ENCODE measurements at regions not wholly inside any gene's neighbourhood (a gene's known extent, or its start where the extent isn't known, plus 50 kb on each side); places are given as distances from the start of the nearest gene placed in this dataset.

- Histone ChIP-seq H3K36me3 (no peaks in the 10 kb centered on the region), H3K27me3 (no peaks in the 10 kb centered on the region), H3K9me3 (peaks cover 0 to under 1% (median 0%) of the 10 kb centered on the region in 3 donors), H3K27ac (no peak overlapping the region), H3K4me1 (no peaks in the 10 kb centered on the region), H3K4me3 (no peak overlapping the region)
- DNase-seq: no peak
- no peak for TF ChIP-seq CTCF (IDR thresholded peaks at IDR 0.05)
- intact Hi-C loops (cut with DNase I; ENCODE audit: low total_unique reads): no loop called here
Measured at GRCh38 chr2:23106242-23106785, 278.7 kb upstream of the KLHL29 start.

GRCh38 chr2:23107327-23107941, 277.5 kb upstream of the KLHL29 start:
- Histone ChIP-seq H3K27me3 (no peaks in the 10 kb centered on the region), H3K27ac (no peak overlapping the region), H3K4me3 (no peak overlapping the region), H3K36me3 (no peaks in the 10 kb centered on the region), H3K9me3 (no peaks in the 10 kb centered on the region), H3K4me1 (no peaks in the 10 kb centered on the region)
- intact Hi-C loops (cut with DNase I; ENCODE audit: low total_unique reads): no loop called here
- DNase-seq: no peak
- TF ChIP-seq CTCF (IDR thresholded peaks at IDR 0.05): no peak

GRCh38 chr2:23111263-23111662, 273.7 kb upstream of the KLHL29 start:
- Histone ChIP-seq H3K4me1 (no peaks in the 10 kb centered on the region), H3K4me3 (no peak overlapping the region), H3K27me3 (no peaks in the 10 kb centered on the region), H3K9me3 (no peaks in the 10 kb centered on the region), H3K27ac (no peak overlapping the region), H3K36me3 (no peaks in the 10 kb centered on the region)
- TF ChIP-seq CTCF (IDR thresholded peaks at IDR 0.05): no peak
- DNase-seq: no peak
- intact Hi-C loops (cut with DNase I; ENCODE audit: low total_unique reads): no loop called here

- intact Hi-C loops (cut with DNase I; ENCODE audit: low total_unique reads): no loop called here
- H3K36me3 ChIP-seq: no peaks in the 10 kb centered on the region
Measured at GRCh38 chr2:23112517-23112916, 272.5 kb upstream of the KLHL29 start.

GRCh38 chr2:23114299-23114698, 270.7 kb upstream of the KLHL29 start:
- no peak for TF ChIP-seq CTCF (IDR thresholded peaks at IDR 0.05)
- Histone ChIP-seq H3K4me3 (no peak overlapping the region), H3K27ac (no peak overlapping the region), H3K4me1 (no peaks in the 10 kb centered on the region), H3K9me3 (no peaks in the 10 kb centered on the region), H3K36me3 (no peaks in the 10 kb centered on the region), H3K27me3 (no peaks in the 10 kb centered on the region)
- no peak for DNase-seq
- intact Hi-C loops (cut with DNase I; ENCODE audit: low total_unique reads): no loop called here

More at GRCh38 chr2:23112517-23112916, 272.5 kb upstream of the KLHL29 start:
- no peak for DNase-seq
- no peaks in the 10 kb centered on the region for H3K9me3 ChIP-seq
- no peak for TF ChIP-seq CTCF (IDR thresholded peaks at IDR 0.05)
- no peaks in the 10 kb centered on the region for H3K27me3 ChIP-seq
- no peaks in the 10 kb centered on the region for H3K4me1 ChIP-seq
- H3K4me3 ChIP-seq: no peak overlapping the region
- H3K27ac ChIP-seq: no peak overlapping the region
